ENCODE measurements at regions not wholly inside any gene's neighbourhood (a gene's known extent, or its start where the extent isn't known, plus 50 kb on each side); places are given as distances from the start of the nearest gene placed in this dataset.

DNA sequence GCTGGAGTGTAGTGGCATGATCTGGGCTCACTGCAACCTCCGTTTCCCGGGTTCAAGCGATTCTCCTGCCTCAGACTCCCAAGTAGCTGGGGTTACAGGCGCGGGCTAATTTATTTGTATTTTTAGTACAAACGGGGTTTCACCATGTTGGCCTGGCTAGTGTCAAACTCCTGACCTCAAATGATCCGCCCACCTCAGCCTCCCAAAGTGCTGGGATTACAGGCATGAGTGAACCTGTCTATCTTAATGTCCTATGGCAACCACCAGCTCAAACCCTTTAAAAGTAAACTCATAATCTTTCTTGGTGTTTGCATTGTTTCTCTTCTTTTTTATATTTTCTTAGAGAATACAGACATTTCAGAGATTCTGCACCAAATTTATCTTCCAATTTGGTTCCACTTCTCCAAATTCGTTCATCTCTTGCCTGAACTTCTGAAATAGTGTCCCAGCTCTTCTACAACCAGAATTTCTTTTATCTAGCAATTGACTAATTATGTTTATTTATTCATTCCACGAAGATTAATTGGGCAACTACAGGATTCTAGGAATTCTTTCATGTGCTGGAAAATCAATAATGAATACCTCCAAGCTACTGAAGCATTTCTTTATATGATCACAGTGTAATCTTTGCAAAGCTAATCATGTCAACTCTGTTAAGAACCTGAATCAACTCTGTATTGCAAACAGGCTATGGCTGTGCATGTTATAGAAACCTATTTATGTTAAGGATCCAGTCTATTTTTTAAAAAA, 60.0 kb upstream of the TYRP1 start:
- no peak overlapping the region for H3K4me2 ChIP-seq (ENCODE audit: insufficient read depth, low read length)
- no peak for DNase-seq
- H3K36me3 ChIP-seq (ENCODE audit: insufficient read depth, low read length) = no peaks in the 10 kb centered on the region
- H3K9me3 ChIP-seq (ENCODE audit: insufficient read depth, low read length, severe bottlenecking) = no peaks in the 10 kb centered on the region
- no peak for ATAC-seq (ENCODE audit: insufficient read depth, low read depth)
- no peak overlapping the region for H3K27ac ChIP-seq (ENCODE audit: low read length)
- no peaks in the 10 kb centered on the region for H3K4me1 ChIP-seq (ENCODE audit: insufficient read depth, low read length)
- H3K27me3 ChIP-seq (ENCODE audit: insufficient read depth, low read length, poor library complexity) = no peaks in the 10 kb centered on the region
- H3K4me3 ChIP-seq (ENCODE audit: low read depth in 1 of 2, low read length in 2 of 2) = no peak overlapping the region
- no peak for TF ChIP-seq EZH2 (IDR thresholded peaks at IDR 0.05; ENCODE audit: borderline replicate concordance, low read depth, low read length, severe bottlenecking)
- TF ChIP-seq, protein P1, sequence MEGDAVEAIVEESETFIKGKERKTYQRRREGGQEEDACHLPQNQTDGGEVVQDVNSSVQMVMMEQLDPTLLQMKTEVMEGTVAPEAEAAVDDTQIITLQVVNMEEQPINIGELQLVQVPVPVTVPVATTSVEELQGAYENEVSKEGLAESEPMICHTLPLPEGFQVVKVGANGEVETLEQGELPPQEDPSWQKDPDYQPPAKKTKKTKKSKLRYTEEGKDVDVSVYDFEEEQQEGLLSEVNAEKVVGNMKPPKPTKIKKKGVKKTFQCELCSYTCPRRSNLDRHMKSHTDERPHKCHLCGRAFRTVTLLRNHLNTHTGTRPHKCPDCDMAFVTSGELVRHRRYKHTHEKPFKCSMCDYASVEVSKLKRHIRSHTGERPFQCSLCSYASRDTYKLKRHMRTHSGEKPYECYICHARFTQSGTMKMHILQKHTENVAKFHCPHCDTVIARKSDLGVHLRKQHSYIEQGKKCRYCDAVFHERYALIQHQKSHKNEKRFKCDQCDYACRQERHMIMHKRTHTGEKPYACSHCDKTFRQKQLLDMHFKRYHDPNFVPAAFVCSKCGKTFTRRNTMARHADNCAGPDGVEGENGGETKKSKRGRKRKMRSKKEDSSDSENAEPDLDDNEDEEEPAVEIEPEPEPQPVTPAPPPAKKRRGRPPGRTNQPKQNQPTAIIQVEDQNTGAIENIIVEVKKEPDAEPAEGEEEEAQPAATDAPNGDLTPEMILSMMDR (IDR thresholded peaks at IDR 0.05; ENCODE audit: borderline replicate concordance, extremely low read depth, low read length, poor library complexity, severe bottlenecking) = no peak
- H2AFZ ChIP-seq (ENCODE audit: low read depth, low read length) = no peak overlapping the region
- H3K79me2 ChIP-seq (ENCODE audit: insufficient read depth, low read length) = no peaks in the 10 kb centered on the region
- no peaks in the 10 kb centered on the region for H4K20me1 ChIP-seq (ENCODE audit: insufficient read depth, low read length)
- no peak overlapping the region for H3K9ac ChIP-seq (ENCODE audit: low read depth, low read length)

DNA sequence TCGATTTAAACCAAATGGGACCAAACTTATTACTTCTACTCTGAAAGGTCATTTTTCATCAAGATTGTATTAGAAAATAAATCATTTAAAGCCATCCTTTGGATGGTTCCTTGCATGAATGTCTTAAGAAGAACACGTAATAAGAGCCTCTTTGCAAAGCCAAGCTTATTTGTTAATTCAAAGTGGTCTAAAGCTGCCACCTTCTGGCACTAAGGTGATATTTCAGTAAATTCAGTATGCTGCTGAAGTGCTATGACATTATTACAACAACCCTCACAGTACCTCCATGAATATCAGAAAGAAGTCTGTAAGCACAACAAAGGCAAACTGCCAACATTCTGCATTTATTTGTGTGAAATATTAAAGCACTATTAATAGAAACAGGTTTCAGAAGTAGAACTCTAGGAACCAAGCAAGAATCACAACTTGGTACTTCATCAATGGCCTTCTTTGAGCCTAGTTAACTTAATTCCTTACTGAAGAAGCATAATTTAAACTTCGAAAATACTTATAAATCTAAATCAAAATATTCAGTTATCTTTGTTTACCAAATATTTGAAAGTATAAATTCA, 53.1 kb upstream of the TYRP1 start:
- no peaks in the 10 kb centered on the region for H3K4me1 ChIP-seq (ENCODE audit: insufficient read depth, low read length)
- TF ChIP-seq, protein P1 (IDR thresholded peaks at IDR 0.05; ENCODE audit: borderline replicate concordance, extremely low read depth, low read length, poor library complexity, severe bottlenecking) = peak; percentile 40
- no peak for TF ChIP-seq EZH2 (IDR thresholded peaks at IDR 0.05; ENCODE audit: borderline replicate concordance, low read depth, low read length, severe bottlenecking)
- no peak for DNase-seq
- no peaks in the 10 kb centered on the region for H3K79me2 ChIP-seq (ENCODE audit: insufficient read depth, low read length)
- no peak overlapping the region for H3K4me2 ChIP-seq (ENCODE audit: insufficient read depth, low read length)
- H3K27me3 ChIP-seq (ENCODE audit: insufficient read depth, low read length, poor library complexity) = no peaks in the 10 kb centered on the region
- H3K27ac ChIP-seq (ENCODE audit: low read length) = no peak overlapping the region
- ATAC-seq (ENCODE audit: insufficient read depth, low read depth) = 0 out of 3 replicates have a peak, but pooled peaks have one; percentile 40
- no peaks in the 10 kb centered on the region for H3K36me3 ChIP-seq (ENCODE audit: insufficient read depth, low read length)
- H3K9ac ChIP-seq (ENCODE audit: low read depth, low read length) = no peak overlapping the region
- H2AFZ ChIP-seq (ENCODE audit: low read depth, low read length) = no peak overlapping the region
- H3K9me3 ChIP-seq (ENCODE audit: insufficient read depth, low read length, severe bottlenecking) = no peaks in the 10 kb centered on the region
- no peaks in the 10 kb centered on the region for H4K20me1 ChIP-seq (ENCODE audit: insufficient read depth, low read length)
- no peak overlapping the region for H3K4me3 ChIP-seq (ENCODE audit: low read depth in 1 of 2, low read length in 2 of 2)

DNA sequence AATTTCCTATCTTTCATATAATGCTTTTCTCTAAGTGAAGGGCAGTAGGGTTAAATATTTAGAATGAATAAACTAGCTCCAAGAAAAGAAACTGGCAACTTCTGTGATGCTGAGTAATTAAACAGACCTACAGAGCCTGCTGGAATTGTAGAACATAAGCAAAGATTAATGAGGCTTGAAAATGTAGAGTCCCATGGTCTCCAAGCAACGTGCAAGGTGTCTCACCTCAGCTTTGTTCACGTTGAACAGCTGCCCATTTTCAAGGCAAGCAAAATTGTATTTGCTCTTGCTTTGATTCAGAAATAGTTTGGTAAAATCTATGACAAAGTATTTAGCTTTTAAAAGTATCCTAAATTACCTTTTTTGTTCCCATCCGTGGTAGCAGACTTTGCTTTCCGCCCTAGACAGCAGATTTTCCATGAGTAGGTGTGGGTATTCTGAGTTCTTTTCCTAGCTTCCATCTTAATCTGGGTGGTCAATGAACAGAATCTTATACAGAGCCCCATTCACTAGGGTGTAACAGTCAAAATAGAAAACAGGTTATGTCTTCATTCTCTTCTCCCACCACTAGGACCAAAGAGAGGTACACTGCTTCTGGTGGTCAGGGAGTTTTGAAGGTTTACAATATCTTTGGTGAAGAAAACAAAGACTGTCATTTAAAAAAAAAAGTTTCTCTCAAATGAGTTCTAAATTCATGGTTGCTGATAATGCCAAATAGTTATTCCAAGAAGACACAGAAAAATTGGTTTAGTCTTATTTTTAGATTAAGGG, 52.1 kb upstream of the TYRP1 start:
- H2AFZ ChIP-seq (ENCODE audit: low read depth, low read length) = no peak overlapping the region
- no peaks in the 10 kb centered on the region for H3K9me3 ChIP-seq (ENCODE audit: insufficient read depth, low read length, severe bottlenecking)
- ATAC-seq (ENCODE audit: insufficient read depth, low read depth) (no peak), DNase-seq (no peak)
- no peak overlapping the region for H3K4me2 ChIP-seq (ENCODE audit: insufficient read depth, low read length)
- no peaks in the 10 kb centered on the region for H3K4me1 ChIP-seq (ENCODE audit: insufficient read depth, low read length)
- H3K36me3 ChIP-seq (ENCODE audit: insufficient read depth, low read length) = no peaks in the 10 kb centered on the region
- no peaks in the 10 kb centered on the region for H3K79me2 ChIP-seq (ENCODE audit: insufficient read depth, low read length)
- H4K20me1 ChIP-seq (ENCODE audit: insufficient read depth, low read length) = no peaks in the 10 kb centered on the region
- TF ChIP-seq EZH2 (IDR thresholded peaks at IDR 0.05; ENCODE audit: borderline replicate concordance, low read depth, low read length, severe bottlenecking) = no peak
- TF ChIP-seq, protein P1 (IDR thresholded peaks at IDR 0.05; ENCODE audit: borderline replicate concordance, extremely low read depth, low read length, poor library complexity, severe bottlenecking) = no peak
- no peak overlapping the region for H3K4me3 ChIP-seq (ENCODE audit: low read depth in 1 of 2, low read length in 2 of 2)
- H3K9ac ChIP-seq (ENCODE audit: low read depth, low read length) = no peak overlapping the region
- H3K27ac ChIP-seq (ENCODE audit: low read length) = no peak overlapping the region
- no peaks in the 10 kb centered on the region for H3K27me3 ChIP-seq (ENCODE audit: insufficient read depth, low read length, poor library complexity)
